CD4-positive, alpha-beta T cell (primary cell): ENCODE measurements at regions not wholly inside any gene's neighbourhood (a gene's known extent, or its start where the extent isn't known, plus 50 kb on each side); places are given as distances from the start of the nearest gene placed in this dataset.

ENCODE experiments used
- ATAC-seq: fragments of 200-7000 bp; cut with Tn5 transposase; one replicate; pipeline ENCODE4 v1.10.0; 2022; ENCODE audit warnings: mild to moderate bottlenecking; ENCODE audit not compliant: poor library complexity
- CTCF ChIA-PET: fragments of 350-600 bp; sonication (Branson Sonifier 250); formaldehyde crosslinking; loops from one replicate; lab custom pipeline; 2021; ENCODE audit warnings: antibody characterized with exemption, inconsistent platforms; lab: Charles Lee
- POLR2A ChIA-PET: fragments of 350-600 bp; sonication (Branson Sonifier 250); formaldehyde crosslinking; loops from one replicate; lab custom pipeline; 2021; ENCODE audit warnings: antibody characterized with exemption, inconsistent platforms; lab: Charles Lee
- DNase-seq, 14 experiments: peaks; one replicate each; pipeline ENCODE4 v3.0.0-alpha.2; 2013 to 2020; ENCODE audit warnings: mixed read lengths in 2 of 14
- H3K27ac ChIP-seq, 2 donors: one replicate each; pipeline versions ENCODE4 v1.5.1 to v1.7.0; 2013; ENCODE audit warnings: low read length in 2 of 2, low read depth in 1 of 2, mild to moderate bottlenecking in 1 of 2
- H3K27me3 ChIP-seq, 2 experiments: 1 replicate in 1 of 2; 2 replicates in 1 of 2; pipeline versions ENCODE4 v1.6.1 to v1.7.0; 2013; ENCODE audit warnings: low read length in 2 of 2, control low read depth in 1 of 2, mild to moderate bottlenecking in 1 of 2, moderate library complexity in 1 of 2; ENCODE audit not compliant: insufficient read depth in 2 of 2, control insufficient read depth in 1 of 2
- H3K36me3 ChIP-seq: one replicate; pipeline ENCODE4 v1.6.1; 2013; ENCODE audit warnings: low read length, control low read depth; ENCODE audit not compliant: insufficient read depth
- H3K4me1 ChIP-seq: one replicate; pipeline ENCODE4 v1.6.1; 2013; ENCODE audit warnings: low read length, control low read depth; ENCODE audit not compliant: insufficient read depth
- H3K4me3 ChIP-seq: one replicate; pipeline ENCODE4 v1.5.1; 2013; ENCODE audit warnings: mild to moderate bottlenecking, low read length, moderate library complexity
- H3K9me3 ChIP-seq, 2 experiments: 1 replicate in 1 of 2; 2 replicates in 1 of 2; pipeline versions ENCODE4 v1.6.1 to v1.7.0; 2013; ENCODE audit warnings: low read length in 2 of 2, mild to moderate bottlenecking in 2 of 2, control low read depth in 1 of 2, moderate library complexity in 1 of 2; ENCODE audit not compliant: control insufficient read depth in 1 of 2, insufficient read depth in 1 of 2
- H3K27ac Mint-ChIP-seq: one replicate; pipeline ENCODE4 v1.8.0; 2020; ENCODE audit warnings: mixed read lengths
- H3K27me3 Mint-ChIP-seq: one replicate; pipeline ENCODE4 v1.8.0; 2021; ENCODE audit warnings: mixed read lengths
- H3K36me3 Mint-ChIP-seq: one replicate; pipeline ENCODE4 v1.8.0; 2021; ENCODE audit warnings: low read depth, mixed read lengths
- H3K4me1 Mint-ChIP-seq: one replicate; pipeline ENCODE4 v1.8.0; 2021; ENCODE audit warnings: low read depth, mixed read lengths
- H3K4me3 Mint-ChIP-seq: one replicate; pipeline ENCODE4 v1.8.0; 2020; ENCODE audit warnings: mild to moderate bottlenecking, mixed read lengths
- H3K9me3 Mint-ChIP-seq: one replicate; pipeline ENCODE4 v1.8.0; 2020; ENCODE audit warnings: mixed read lengths
- intact Hi-C, 2 experiments: fragments of 100-400 bp; cut with DNase I in 1 of 2; cut with micrococcal nuclease in 1 of 2; formaldehyde crosslinking; loops; one replicate each; pipeline versions ENCODE4 v1.15.1 to v1.9.0; 2023 to 2025; cut with DNase I, micrococcal nuclease
- TF ChIP-seq, protein P1 (sequence below): fragments of 200-600 bp; IDR thresholded peaks from one replicate; pipeline ENCODE4 v1.8.0; 2022; ENCODE audit warnings: antibody characterized with exemption, mild to moderate bottlenecking

DNA sequence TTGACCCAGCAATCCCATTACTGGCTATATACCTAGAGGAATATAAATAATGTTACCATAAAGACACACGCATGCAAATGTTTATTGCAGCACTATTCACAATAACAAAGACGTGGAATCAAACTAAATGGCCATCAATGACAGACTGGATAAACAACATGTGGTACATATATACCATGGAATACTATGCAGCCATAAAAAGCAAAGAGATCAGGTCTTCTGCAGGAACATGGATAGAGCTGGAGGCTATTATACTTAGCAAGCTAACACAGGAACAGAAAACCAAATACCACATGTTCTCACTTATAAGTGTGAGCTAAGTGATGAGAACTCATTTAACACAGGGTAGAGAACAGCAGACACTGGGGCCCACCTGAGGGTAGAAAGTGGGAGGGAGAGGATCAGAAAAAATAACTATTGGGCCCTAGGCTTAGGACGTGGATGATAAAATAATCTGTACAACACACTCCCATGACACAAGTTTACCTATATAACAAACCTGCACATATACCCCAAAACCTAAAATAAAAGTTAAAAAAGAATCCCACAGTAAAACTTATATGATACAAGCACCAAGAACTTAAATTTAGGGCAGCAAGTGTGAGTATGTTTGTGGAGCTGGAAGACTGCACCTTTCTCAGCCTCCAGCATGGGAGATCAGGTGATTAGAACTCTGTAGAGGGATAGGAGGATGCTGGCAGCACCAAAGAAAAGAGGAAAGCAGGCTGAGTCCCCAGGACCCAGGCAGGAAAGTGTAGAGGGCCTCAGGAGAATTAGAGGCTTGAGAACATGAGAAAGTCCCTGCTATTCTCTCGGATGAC is 320.8 kb upstream of the USP24 start:
- H3K27ac ChIP-seq, result no peak overlapping the region
- no peak for ATAC-seq

DNA sequence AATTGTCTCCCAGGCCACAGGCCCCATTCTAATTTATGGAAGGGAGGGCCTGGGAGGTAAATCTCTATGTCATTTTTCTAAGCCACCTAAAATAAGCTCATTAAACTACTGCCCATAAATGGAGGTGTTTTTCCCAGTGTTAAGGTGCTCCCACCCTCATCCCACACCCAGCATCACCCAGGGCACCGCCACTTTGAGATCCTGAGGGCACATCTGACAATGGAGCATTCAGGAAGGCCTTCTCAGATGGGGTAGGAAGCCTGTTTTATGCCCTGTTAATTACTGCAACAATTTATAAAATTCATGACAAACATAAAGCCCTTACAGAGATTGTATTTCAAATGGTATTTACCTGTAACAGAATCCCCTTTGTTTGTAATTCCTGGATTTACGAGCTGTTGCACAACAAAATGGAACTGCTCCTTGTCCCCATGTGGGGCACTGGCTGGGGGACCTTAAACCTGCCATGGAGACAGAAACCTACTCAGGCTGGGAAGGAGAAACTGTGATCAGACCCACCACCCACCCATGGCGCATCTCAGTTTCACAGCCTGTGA is 319.5 kb upstream of the USP24 start:
- no peak for ATAC-seq
- POLR2A ChIA-PET, result no interaction called here

More for the DNA sequence above, 320.8 kb upstream of the USP24 start:
- CTCF ChIA-PET, result interaction anchor here (1.8 kb wide), 1 partner anchor 10 kb away, joined by 5 read pairs; no protein-coding TSS in a partner anchor
- POLR2A ChIA-PET, result no interaction called here
- H3K27me3 ChIP-seq, result no peaks in the 10 kb centered on the region
- Mint-ChIP-seq H3K36me3 (no peaks in the 10 kb centered on the region), H3K4me3 (no peak overlapping the region), H3K27me3 (no peaks in the 10 kb centered on the region), H3K4me1 (no peaks in the 10 kb centered on the region), H3K27ac (no peak overlapping the region), H3K9me3 (no peaks in the 10 kb centered on the region)
- no peaks in the 10 kb centered on the region for H3K36me3 ChIP-seq
- H3K9me3 ChIP-seq, result peaks cover 0 to 4% of the 10 kb centered on the region in 2 experiments
- H3K4me3 ChIP-seq, result no peak overlapping the region
- DNase-seq, result no peak
- intact Hi-C loops, result no loop called here
- no peaks in the 10 kb centered on the region for H3K4me1 ChIP-seq
- TF ChIP-seq, protein P1, sequence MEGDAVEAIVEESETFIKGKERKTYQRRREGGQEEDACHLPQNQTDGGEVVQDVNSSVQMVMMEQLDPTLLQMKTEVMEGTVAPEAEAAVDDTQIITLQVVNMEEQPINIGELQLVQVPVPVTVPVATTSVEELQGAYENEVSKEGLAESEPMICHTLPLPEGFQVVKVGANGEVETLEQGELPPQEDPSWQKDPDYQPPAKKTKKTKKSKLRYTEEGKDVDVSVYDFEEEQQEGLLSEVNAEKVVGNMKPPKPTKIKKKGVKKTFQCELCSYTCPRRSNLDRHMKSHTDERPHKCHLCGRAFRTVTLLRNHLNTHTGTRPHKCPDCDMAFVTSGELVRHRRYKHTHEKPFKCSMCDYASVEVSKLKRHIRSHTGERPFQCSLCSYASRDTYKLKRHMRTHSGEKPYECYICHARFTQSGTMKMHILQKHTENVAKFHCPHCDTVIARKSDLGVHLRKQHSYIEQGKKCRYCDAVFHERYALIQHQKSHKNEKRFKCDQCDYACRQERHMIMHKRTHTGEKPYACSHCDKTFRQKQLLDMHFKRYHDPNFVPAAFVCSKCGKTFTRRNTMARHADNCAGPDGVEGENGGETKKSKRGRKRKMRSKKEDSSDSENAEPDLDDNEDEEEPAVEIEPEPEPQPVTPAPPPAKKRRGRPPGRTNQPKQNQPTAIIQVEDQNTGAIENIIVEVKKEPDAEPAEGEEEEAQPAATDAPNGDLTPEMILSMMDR, result no peak

DNA sequence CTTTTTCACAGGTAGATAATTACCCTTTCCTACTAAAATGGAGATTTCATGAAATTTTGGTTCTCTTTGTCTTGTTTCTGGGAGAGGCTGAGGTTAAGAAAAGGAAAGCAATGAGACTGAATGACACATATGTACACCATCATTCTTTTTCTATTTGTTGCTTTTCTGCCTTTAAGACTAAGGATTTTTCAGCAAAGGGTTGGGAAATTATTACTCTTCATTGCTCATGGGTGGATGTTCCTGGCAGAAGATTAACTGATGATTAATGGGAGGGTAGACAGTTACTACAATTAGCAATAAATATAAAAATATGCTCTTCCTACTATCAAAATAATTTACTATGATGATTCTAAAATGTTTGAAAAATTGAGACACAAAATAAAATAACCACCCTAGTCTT is 316.5 kb upstream of the USP24 start:
- no peaks in the 10 kb centered on the region for H3K4me1 ChIP-seq

More for the DNA sequence above, 319.5 kb upstream of the USP24 start:
- H3K27me3 Mint-ChIP-seq, result no peaks in the 10 kb centered on the region
- intact Hi-C loops, result no loop called here
- no peaks in the 10 kb centered on the region for H3K27me3 ChIP-seq
- H3K4me3 ChIP-seq, result no peak overlapping the region
- DNase-seq, result no peak
- no peaks in the 10 kb centered on the region for H3K36me3 Mint-ChIP-seq
- H3K4me3 Mint-ChIP-seq, result no peak overlapping the region
- no peak overlapping the region for H3K27ac ChIP-seq
- no peak overlapping the region for H3K27ac Mint-ChIP-seq
- CTCF ChIA-PET, result interaction anchor here (1.8 kb wide), 1 partner anchor 11 kb away, joined by 5 read pairs; no protein-coding TSS in a partner anchor
- peaks cover 0 to 2% of the 10 kb centered on the region in 2 experiments for H3K9me3 ChIP-seq
- no peaks in the 10 kb centered on the region for H3K4me1 Mint-ChIP-seq
- TF ChIP-seq, protein P1, result no peak
- no peaks in the 10 kb centered on the region for H3K36me3 ChIP-seq
- no peaks in the 10 kb centered on the region for H3K4me1 ChIP-seq
- H3K9me3 Mint-ChIP-seq, result no peaks in the 10 kb centered on the region

More for the DNA sequence above, 316.5 kb upstream of the USP24 start:
- Mint-ChIP-seq H3K27me3 (peaks cover 9% of the 10 kb centered on the region), H3K27ac (no peak overlapping the region), H3K4me3 (no peak overlapping the region), H3K36me3 (no peaks in the 10 kb centered on the region), H3K9me3 (no peaks in the 10 kb centered on the region), H3K4me1 (no peaks in the 10 kb centered on the region)
- DNase-seq (no peak), ATAC-seq (no peak)
- TF ChIP-seq, protein P1, result no peak
- POLR2A ChIA-PET, result no interaction called here
- H3K36me3 ChIP-seq, result no peaks in the 10 kb centered on the region
- H3K27ac ChIP-seq, result no peak overlapping the region
- intact Hi-C loops, result no loop called here
- H3K4me3 ChIP-seq, result no peak overlapping the region
- no peaks in the 10 kb centered on the region for H3K27me3 ChIP-seq
- CTCF ChIA-PET, result no interaction called here
- no peaks in the 10 kb centered on the region for H3K9me3 ChIP-seq
